NCI-H1417 (cell line): ENCODE measurements at regions not wholly inside any gene's neighbourhood (a gene's known extent, or its start where the extent isn't known, plus 50 kb on each side); places are given as distances from the start of the nearest gene placed in this dataset.
"Not testable (repeated sequence)": the region's sequence is repeated elsewhere in the genome, so short reads cannot be mapped to it uniquely, and the experiment has no call there.

Source experiments
- DNase-seq, 3 experiments: peaks; one replicate each; lab custom pipeline; 2025; lab: John Stamatoyannopoulos, UW

DNA sequence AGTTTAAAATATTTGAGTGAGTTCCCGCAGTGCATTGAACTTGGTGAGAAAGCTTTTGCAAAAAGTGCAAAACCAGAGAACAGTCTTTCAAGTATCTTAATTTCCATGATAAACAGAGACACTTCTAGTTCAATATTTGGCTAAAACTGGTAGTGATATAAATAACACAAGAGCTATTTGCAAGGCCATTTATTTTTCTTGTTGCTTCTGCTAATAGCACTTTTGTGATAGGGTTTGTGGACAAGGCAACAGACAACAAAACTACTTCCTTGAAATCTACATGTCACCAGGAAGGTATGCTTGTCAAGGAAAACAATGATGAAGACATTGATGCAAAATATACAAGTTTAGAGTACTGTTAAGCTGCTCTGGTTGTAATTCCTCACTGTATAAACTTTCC, 1225.1 kb downstream of the OTOL1 start:
- no peak for DNase-seq

DNA sequence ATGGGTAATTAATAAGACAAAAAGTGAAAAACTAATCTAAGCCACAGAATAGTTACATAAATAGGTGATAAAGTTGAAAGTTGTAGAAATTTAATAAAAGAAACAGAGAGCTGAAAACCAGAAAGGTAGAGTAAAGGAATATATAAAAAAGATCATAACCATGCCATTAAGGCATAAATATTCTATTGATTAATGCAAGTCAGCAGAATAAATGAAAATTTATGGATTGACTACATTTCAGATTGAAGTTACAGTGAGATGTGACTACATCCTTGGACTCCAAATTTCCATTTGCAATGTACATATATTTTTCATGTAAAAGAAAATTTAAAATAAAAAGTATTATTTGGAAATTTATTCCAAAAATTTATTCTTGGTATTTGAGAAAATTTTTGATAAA, 1225.7 kb downstream of the OTOL1 start:
- DNase-seq = no peak

DNA sequence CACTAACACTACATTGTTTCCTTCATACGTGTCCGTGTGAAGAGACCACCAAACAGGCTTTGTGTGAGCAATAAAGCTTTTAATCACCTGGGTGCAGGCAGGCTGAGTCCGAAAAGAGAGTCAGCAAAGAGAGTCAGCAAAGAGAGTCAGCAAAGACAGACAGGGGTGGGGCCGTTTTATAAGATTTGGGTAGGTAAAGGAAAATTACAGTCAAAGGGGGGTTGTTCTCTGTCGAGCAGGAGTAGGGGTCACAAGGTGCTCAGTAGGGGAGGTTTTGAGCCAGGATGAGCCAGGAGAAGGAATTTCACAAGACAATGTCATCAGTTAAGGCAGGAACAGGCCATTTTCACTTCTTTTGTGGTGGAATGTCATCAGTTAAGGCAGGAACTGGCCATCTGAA, 1226.2 kb downstream of the OTOL1 start:
- not testable (repeated sequence) for DNase-seq

DNA sequence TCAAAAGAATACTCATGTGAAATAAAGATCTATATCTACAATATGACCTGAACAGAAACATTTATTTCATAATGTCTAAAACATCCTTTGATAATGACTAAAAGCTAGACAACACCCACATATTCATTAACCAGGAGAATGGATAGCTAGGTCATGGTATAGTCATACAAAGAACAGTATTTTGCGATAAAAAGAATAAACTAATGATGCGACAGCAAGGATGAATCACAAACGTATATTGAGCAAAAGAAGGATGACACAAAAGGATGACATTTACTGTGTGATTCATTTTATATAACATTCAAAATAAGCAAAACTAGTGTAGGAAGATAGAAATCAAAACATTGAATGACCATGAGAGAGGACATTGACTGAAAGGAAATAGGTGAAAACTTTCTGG, 1233.1 kb downstream of the OTOL1 start:
- DNase-seq = no peak

DNA sequence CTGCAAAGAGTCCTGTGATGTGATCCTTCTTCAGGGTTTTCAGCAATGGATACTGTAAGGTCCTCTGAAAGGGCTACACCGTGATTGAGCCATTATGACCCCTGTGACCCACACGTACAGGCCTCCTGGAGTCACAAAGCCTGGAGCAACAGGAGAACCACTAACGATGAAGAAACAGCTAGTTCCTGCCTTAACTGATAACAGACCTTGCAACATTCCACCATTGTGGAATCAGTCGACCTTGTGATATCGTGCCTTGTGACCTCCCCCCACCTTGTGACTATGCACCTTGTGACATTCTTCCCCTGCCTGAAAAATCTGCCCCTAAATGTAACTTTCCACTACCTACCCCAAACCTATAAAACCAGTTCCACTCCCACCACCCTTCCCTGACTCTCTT, 1235.4 kb downstream of the OTOL1 start:
- DNase-seq = not testable (repeated sequence)

GRCh38 chr3:162738784-162739183, 1242.2 kb downstream of the OTOL1 start:
- no peak for DNase-seq

- DNase-seq = no peak
Measured at GRCh38 chr3:162740941-162741596, 1244.5 kb downstream of the OTOL1 start.

- DNase-seq = no peak
Measured at GRCh38 chr3:162742159-162742717, 1245.6 kb downstream of the OTOL1 start.

DNA sequence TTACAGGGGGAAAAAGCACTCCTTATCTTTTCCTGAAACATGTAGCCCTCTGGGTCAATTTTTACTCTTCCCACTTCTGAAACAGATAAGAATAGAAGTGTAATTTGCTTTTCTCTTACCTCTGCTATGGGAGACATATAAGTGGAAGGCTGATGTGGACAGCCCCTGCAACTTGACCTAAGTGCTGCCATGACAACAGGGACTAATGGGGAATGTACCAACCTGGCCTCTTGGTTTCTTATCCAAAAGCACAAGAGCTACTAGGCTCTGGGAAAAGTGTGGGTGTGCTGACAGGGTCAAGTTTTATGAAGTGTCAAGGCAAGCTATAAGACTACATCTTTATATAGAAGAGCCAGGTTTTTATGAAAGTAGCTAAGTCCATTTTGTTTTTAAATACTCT, 1246.5 kb downstream of the OTOL1 start:
- peak in 1 of 3 experiments; percentile 13 for DNase-seq

GRCh38 chr3:162760789-162761188, 1264.2 kb downstream of the OTOL1 start:
- no peak for DNase-seq

DNA sequence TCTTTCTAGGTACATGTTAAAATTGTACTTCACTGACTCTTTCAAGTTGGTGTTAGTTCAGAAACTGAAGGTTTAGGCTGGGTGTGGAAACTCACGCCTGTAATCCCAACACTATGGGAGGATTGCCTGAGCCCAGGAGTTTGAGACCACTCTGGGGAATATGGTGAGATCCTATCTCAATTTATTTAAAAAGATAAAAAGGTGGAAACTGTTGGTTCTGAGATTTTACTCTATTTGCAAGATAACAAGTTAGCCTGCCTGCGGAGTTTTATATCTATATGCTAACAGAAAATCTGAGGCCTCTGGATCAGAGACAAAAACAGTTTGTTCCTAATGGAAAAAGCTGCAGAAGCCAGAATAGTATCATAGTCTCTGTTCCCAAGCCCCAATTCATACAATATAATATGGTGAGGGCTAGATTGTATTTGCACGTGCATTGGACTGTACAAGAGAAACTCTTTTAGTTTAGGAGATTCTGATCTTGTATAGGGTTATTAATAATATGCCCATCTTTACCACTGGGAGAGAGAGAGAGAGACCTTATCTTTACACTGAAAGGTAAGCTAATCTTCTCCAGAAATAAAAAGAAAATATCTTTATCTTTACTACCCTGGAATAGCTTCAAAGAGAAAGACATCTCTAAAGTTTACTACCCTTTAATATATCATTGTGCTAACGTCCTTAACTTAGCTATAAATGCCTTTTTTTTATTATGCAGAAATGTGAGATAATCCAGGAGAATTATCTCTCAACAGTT, 1267.6 kb downstream of the OTOL1 start:
- DNase-seq = no peak

- no peak for DNase-seq
Measured at GRCh38 chr3:162764808-162765071, 1268.1 kb downstream of the OTOL1 start.

DNA sequence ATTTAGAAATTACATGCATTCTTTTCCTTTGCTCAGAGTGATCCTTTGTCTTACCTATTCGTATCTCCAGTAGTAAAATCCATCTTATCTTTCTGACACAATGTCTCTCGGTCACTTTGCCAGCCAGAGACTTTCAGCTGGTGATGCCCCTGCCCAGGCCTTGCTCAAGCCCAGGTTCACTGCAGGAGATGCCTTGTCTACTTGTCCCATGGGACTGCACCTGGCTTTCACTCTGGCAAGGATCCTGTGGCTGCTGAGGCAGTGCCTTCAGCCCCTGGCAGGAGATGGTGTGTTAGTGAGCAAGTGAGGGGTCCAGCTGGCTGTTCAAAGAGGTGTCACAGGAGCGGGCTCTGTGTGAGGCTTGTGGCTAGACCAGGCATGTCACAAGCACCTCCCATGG, 1268.9 kb downstream of the OTOL1 start:
- DNase-seq = no peak

DNA sequence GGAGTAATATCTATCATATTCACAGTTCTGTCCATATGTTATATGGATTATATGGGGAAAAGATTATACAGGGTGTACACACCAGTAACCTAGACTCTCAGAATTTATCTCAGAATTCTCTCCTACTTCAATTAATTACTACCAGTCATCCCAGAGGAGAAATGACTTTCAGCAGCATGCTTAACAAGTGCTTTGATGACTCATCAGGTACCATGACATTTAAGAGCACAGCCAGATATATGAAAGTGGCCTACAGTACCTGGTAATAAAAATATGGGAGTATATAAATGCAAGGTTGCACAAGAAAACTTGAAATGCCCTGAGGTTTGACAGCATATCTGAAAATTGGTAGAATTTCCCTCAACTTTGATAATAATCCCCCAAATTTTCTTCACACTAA, 1273.0 kb downstream of the OTOL1 start:
- peak in 1 of 3 experiments; percentile 36 for DNase-seq

DNA sequence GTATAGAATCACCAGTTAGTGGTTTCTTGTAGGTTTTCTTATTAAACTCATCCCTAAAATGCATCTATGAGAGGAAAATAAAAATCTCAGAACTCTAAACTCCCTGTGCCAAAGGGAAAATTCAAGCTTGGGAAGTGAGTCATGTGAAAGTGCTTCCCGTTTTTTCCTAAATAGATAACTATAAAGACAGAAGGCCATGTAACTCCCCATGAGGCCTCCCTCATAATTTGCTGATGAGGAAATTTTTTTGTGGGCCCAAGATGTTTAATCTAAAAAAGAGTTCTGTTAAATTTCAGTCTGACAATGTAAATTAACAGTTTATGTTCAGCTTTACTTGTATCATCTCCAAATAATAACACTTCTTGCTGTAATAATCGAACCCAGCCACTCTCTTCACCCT, 1273.9 kb downstream of the OTOL1 start:
- DNase-seq = no peak

DNA sequence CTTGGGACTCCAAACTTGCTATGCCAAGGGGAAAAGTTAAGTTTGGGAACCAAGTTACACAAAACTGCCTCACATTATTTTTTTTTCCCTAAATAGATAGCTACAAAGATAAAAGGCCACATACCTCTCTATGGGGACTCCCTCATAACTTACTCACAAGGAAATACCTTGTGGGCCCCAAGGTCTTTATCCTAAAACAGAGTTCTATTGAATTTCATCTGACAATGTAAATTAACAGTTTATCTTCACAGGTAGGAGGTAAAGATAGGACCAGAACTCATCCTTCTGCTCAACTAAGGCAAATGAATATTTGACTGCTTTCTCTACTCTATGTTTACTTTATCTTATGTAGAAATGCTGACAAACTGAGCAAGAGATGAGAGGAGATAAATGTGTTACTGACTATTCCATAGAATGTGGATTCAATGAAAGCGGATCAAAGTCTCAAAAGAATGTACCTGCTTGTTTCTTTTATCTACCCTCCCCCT, 1278.0 kb downstream of the OTOL1 start:
- no peak for DNase-seq

DNA sequence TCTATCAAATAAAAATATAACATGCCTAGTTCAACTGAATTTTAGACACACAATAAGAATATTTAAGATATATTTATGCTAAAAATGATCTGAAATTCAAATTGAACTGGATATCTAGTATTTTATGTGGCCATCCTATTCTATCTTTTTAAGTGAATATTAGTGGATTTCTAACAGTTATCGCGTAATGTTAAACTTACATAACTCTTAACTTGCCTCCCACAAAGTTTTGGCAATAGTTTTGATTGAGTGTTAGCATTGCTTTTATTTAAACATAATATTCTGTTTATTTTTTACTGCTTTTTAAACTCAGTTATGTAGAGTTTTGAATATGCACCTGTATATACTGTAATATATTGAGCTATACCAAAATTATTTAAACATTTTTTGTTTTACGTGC, 1279.5 kb downstream of the OTOL1 start:
- DNase-seq = no peak

DNA sequence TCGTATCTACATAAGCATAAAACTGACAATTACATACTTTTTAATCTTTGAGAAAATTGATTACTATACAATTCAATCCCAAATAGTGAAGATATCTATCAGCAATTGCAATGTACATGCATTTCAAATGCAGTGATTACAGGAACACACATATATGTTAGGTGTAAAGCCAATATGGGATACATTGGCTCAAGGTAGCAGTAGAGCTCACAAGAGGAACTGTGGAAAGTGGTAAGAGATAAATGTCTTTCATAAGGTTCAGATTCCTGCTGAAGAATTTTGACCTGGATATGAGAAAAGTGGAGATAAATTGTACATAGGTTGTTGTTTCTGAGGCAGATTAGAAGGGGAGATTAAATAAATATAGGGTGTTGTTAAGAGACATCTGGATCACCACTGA, 1280.5 kb downstream of the OTOL1 start:
- peak in 1 of 3 experiments; percentile 50 for DNase-seq

- no peak for DNase-seq
Measured at GRCh38 chr3:162780313-162780712, 1283.7 kb downstream of the OTOL1 start.

GRCh38 chr3:162799910-162800309, 1303.3 kb downstream of the OTOL1 start:
- no peak for DNase-seq

DNA sequence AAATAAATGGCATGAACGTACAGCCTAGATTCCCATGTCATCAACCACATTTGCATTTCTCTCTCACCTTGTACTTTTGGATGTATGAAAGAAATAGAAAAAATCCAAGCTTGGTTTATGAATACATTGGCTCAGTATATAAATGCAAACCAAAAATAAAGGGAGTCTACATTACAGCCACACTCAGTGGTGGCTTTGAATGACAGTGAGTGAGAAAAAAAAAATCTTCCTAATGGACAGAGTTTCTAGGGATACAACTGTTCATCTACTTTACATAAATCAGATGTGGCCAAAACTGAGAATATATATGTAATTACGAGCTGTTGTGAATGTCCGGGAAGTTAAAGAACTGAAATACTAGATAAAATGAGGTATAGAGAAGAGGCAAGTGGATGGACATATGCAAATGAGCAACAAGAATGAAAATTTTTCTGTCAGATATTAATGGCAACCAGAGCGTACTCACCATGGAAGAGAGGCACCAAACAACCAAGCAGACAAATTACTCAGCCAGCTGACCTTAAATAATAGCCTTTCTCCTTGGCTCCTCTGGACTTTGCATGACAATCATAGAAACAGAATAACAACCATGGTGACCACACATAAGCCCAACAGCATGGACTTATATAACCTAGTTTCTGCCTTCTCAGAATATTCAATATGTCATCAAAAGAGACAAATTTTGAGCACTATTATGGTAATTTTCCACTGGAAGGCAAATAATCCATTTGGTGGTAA, 1305.8 kb downstream of the OTOL1 start:
- DNase-seq = no peak

GRCh38 chr3:162810776-162811175, 1314.2 kb downstream of the OTOL1 start:
- DNase-seq = no peak
